ENCODE measurements at regions not wholly inside any gene's neighbourhood (a gene's known extent, or its start where the extent isn't known, plus 50 kb on each side); places are given as distances from the start of the nearest gene placed in this dataset.

DNA sequence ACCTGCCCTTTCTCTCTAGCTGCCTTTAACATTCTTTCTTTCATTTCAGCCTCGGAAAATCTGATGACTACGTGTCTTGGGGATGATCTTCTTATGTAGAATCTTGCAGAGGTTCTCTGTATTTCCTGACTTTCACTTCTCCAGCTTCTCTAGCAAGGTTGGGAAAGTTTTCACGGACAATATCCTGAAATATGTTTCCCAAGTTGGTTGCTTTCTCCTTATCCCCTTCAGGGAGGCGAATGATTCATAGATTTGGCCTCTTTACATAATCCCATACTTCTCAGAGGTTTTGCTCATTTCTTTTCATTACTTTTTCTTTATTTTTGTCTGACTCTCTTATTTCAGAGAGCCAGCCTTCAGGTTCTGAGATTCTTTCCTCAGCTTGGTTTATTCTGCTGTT lies 62.1 kb upstream of the CCDC54 start:
- no peak for DNase-seq

DNA sequence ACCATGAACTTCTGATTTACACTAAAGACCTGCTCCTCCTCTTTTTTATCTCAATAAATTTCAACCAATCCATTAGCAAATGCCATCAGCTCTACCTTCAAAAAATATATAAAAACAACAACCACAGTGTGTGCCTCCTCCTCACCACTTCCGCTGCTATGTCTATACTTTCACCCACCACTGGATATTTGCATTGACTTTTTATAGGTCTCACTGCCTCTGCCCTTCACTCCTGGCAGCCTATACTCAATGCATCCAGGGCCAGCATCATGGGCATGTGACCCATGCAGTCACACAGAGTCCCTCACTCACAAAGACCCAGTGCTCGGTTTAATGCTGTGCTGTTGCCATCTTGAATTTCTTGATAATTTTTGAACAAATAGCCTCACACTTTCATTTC lies 53.5 kb upstream of the CCDC54 start:
- no peak for DNase-seq

DNA sequence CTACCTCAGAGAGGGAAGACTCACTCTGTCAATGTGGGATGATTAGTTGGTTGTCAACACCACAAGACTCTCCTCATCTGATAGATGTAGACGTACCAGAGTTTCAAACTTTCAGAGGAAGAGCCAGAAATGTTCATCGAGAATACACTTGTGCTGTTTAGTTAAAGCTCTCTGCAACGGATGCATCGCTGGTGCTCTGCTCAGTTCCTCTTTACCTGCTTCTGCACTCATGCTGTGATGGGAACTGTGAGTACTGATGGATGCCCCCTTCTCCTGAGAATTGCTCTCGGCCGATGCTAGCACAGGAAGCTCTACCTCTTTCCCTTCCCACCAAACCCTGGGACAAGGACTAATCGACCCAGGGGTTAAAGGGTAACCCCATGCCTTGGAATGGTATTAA lies 51.8 kb upstream of the CCDC54 start:
- no peak for DNase-seq
